ENCODE measurements at regions not wholly inside any gene's neighbourhood (a gene's known extent, or its start where the extent isn't known, plus 50 kb on each side); places are given as distances from the start of the nearest gene placed in this dataset.

DNA sequence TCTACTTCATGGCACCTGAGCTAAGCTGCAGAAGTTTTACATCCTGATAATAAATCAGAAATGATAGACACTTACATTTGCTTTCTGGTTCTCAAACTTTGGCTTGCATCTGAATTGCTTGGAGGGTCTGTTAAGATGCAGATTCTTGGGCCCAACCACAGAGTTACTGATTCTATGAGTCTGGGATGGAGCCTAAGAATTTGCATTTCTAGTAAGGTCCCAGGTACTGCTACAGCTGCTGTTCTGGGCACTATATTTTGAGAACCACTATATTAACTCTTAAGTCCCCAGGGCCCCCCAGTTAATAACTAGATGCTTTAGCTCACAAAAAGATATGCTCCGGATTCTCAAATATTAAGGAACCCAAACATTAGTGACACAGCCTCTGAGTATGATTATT lies 69.8 kb upstream of the DAB2 start:
- no peak for DNase-seq

DNA sequence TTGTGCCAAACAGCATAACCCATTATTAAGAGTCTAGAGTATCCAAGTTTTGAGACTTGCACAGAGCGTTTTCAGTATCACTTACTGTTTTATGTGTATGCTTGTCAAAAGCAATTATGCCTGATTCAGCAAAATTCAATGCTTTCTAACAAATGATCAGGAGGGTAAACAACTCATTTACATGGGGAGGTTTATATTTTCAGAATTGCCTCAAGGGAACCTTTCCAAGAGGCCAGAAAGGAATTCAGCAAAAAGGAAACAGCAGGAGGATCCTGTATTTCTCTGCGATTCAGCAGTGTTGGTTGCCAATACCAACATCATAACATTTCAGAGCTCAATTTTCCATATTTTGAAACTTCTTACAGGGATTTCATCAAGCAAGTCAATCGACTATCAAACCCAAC lies 69.3 kb upstream of the DAB2 start:
- no peak for DNase-seq

DNA sequence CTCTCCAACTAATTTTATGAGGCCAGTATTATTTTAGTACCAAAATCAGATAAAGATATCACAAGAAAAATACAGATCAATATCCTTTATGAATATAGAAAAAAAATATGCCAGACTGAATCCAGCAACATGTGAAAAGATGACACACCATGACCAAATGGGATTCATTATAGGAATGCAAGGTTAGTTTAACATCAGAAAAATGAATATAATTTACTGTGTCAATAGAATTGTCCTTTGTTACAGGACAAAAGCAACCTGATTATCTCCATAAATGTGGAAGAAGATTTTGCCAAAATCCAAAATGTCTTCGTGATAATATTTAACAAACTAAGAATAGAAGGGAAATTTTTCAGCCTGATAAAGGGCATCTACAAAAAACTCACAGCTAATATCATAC lies 66.4 kb upstream of the DAB2 start:
- DNase-seq, result no peak

DNA sequence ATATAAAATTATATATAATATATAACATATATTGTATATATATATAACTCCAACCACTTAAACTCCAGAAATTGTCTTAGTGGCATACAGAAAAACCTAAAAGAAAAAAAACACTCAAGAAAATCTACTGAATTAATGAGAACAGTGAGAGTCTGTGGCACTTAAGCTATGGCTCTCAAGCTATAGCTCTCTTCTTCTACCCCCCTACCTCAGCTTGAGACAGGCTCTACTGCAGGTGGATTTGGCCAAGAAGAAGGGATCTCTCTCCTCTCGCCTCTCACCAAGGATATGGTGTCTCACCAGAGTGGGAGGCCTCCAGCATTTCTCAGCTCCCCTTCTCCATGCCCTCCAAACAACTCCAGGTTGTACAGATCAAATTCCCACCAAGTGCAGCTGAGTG lies 64.5 kb upstream of the DAB2 start:
- DNase-seq, result no peak

DNA sequence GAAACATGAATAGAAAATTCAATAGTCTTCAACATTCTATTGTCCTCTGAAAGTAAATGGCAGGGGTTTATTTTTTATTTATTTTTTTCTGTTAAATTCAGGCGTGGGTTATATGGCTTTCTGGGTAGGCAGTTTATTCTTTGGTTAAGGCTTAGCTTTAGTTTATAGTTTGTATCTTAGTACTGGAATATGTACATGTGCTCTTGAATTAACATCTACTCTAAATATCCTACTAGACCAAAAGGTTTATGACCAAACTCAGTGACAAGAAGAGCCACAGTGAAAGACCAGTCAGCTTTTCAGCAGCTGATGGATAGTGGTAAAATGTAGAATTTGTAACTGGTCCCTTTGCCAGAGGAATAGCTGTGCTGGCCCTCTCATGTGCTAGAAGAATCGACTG lies 62.0 kb upstream of the DAB2 start:
- DNase-seq, result no peak

DNA sequence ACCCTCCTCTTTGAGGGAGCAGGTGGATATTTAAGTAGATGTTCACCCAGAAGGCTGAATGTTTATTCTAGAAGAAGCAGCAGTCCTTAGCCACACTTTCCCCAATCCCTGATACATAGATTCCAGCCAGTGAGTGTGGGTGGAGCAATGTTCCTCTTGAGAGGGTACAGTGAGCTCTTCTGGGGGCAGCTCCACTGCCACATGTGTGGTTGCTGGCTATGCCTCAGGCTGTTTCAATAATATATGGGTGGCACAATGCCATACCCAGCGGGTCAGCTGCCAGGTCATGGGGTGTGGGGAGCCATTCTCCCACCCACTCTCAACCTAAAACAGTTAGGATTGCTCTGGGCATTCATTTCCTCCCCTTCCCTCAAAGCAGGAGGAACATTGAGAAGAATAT lies 61.6 kb upstream of the DAB2 start:
- DNase-seq, result no peak

DNA sequence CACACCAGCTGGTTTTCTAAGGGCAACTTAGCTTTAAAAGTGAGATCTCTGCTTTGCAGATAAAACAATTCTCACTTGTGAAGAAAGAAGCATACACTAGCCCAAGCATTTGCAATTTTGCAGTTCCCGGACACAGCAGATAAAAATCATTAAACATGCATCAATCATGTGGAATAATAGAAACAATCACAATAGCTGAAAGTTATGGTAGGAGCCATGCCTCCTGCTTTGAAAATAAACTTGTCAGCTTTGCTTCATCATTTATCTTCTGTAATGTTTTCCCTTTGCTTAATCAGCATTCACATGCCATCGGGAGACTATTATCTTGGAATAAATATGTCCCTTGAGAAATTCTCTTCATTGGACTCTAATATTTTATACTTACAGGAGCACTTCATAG lies 60.3 kb upstream of the DAB2 start:
- no peak for DNase-seq

DNA sequence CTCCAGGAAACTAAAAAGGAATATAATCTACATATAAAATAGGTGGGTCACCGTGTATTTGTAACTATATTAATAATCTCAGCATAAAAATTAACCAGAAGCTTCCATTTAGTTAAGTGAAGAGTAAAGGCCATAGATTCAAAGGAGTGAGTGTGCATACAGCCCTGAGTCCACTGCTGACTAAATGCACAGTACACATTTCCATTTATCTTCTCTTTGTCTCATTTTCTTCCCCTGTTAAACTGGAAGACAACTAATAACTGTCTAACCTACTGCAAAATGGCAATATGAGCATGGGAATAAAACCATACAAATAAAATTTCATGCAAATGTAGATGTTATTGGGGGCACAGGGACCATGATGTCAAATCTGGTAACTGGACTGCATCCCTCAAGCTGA lies 59.9 kb upstream of the DAB2 start:
- no peak for DNase-seq

DNA sequence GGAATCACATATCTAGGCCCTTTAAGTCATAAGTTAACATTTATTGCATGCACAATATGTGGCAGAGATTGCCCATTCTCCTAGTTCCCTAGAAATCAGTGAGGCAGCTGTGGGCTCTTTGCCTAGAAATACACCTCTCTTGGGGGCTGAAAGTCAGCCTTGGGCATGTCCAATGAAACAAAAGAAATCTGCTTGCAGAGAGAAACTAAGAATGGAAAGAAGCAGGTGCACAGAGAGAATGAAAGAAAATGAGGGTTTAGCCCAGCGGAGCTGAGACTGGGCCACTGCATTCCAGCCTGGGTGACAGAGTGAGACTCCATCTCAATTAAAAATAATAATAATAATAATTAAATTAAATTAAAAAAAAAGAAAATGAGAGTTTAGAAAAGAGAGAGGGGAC lies 57.3 kb upstream of the DAB2 start:
- no peak for DNase-seq

DNA sequence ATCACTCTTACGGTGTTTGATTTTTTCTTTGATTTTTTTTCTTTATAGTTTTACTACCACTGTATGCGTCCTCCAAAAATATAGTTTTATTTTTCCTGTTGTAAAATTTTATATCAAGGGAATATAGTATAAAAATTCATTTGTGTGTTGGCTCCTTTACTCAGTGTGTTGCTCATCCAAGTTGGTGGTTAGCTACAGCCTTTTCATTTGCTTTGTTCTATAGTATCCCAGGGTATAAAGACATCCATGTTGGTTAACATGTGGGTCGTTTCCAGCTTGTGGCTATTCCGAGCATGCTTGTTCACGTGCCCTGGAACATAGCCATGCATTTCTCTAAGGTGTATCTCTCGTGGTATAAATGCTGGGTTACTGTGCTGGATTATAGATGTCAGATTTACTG lies 54.8 kb upstream of the DAB2 start:
- DNase-seq, result no peak

DNA sequence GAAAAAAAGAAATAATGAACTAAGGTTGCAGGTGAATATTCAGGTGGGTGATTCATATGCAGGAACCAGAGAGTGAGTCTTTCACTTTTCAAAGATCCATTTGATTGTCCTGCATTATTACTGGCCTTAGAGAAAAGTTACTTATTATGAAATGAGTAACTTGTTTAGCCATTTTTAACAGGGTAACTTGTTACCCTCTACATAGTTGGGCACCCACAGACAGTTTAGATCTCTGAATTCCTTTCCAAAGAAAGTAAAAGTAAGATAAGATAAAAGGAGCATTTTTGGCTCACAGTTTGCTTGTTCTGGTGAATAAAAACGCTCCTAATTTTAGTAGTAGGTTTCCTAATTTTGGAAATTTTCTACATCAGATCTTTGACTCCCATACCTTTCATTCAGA lies 54.1 kb upstream of the DAB2 start:
- no peak for DNase-seq

DNA sequence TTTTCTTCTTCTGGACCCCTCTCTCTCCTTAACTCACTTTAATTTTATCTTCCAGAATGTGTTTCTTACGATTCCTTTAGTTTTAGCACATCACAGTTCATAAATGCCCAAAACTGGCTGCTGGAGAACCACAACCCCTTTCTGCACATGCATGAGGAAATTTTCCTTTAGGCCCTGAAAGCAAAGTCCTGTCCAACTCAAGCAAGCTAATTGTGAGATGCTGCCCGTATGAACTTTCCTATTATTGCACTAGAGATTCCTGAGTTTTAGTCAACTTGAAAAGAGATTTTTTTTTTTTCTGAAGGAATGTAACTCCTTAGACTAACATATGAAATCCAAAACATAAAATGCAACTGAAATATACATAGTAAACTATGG lies 52.1 kb upstream of the DAB2 start:
- DNase-seq, result no peak

DNA sequence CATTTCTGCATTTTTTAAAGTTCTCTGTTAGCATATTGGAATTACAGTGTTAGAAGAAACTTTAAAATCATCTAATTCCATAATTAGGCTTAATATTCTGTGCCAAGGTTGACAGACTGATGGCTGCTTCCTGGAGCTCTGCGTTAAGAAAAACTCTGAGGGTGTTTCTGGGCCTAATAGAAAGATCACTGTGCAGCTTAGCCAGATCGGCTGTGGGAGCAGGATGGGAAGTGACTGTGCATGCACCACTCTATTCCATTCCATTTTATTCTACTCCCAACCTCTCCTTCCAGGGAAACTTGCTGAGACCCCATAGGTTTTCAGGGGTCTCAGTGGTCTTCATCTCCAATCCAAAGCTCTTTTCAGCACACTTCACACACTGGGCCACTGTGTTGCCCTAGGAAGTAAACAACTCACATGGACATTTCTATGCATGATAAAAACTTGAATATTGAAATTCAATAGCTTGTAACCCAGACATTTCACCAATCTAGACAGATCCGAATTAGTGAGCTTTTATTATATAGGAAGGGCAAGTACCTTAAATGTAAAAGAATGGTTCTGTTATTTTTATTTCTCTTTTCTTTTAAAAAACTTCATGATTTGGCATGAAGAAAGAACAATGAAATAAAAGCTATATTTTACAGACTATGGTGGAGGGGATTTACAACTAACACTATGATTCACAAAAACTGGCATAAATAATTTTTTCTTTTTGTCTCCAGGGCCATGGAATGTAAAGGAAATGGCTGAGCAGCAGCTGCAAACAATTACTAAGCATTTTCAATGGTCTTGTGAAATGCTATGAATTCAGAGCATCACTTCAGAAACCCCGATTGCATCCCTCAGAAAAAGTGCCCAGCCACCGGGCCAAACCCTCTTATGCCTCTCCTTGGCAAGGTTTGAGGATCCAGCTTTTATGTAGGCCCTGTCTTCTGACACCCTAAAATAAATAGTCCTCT lies 51.4 kb upstream of the DAB2 start:
- no peak for DNase-seq

DNA sequence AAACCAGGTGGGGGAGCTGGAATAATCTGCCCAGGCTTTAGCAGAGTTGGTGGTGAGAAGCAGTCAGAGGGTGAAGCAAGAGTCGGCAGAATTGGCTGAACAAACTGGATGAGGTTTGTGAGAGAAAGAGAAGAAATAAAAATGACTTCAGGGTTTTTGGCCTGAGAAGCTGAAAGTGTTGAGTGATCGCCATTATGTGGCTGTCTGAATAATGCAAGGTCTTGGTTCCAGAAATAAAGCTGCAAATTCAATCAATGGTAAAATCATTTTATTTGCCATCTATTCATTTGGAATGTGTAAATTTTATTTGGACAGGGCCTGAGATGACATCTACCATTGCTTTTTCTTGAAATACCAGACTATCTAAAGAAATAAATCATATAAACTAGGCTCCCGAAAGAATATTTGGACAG lies 50.4 kb upstream of the DAB2 start:
- no peak for DNase-seq

Measured in NCI-H774 (cell line).